ENCODE measurements at regions not wholly inside any gene's neighbourhood (a gene's known extent, or its start where the extent isn't known, plus 50 kb on each side); places are given as distances from the start of the nearest gene placed in this dataset.

DNA sequence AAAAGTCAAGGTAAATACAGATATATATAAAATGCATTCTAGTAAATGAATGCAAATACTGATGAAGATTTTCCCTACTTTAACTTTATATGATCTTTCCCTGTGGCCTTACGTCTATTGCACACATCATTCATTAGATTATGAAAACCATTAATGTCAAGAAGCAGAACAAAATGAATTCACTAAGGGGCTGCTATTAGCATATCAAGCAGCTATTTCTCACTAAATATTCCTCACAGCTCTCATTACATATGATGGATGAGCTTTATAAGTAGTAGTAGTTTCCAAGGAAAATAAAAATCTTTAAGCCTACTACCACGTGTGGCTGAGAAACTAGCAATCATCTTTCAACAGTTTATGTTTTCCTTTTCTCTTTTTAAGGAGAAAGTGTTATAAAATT lies 702.8 kb upstream of the SLC39A10 start:
- Histone ChIP-seq H3K4ac (ENCODE audit: low read depth in 1 of 2, low read length in 2 of 2) (no peak overlapping the region), H3K23ac (ENCODE audit: low read length in 2 of 2) (no peak overlapping the region), H2BK12ac (ENCODE audit: low read length in 2 of 2) (no peak overlapping the region), H3K9me3 (ENCODE audit: control insufficient read depth, low read length) (peaks cover 2% of the 10 kb centered on the region), H3K18ac (ENCODE audit: low read depth in 1 of 2, low read length in 2 of 2) (no peak overlapping the region), H3K27me3 (ENCODE audit: control insufficient read depth in 1 of 2, insufficient read depth in 1 of 2, low read length in 2 of 2) (no peaks in the 10 kb centered on the region), H2BK5ac (ENCODE audit: low read depth, low read length, poor library complexity, severe bottlenecking) (no peak overlapping the region), H3K36me3 (ENCODE audit: control insufficient read depth in 1 of 2, insufficient read depth in 2 of 2, low read depth in 1 of 2, low read length in 2 of 2) (no peaks in the 10 kb centered on the region), H3K14ac (ENCODE audit: low read length in 2 of 2) (no peak overlapping the region), H3K79me1 (replicated peaks; ENCODE audit: low read length, poor library complexity, severe bottlenecking) (no peaks in the 10 kb centered on the region), H2BK15ac (ENCODE audit: low read depth, poor library complexity, severe bottlenecking) (no peak overlapping the region), H3K27ac (ENCODE audit: low read length, poor library complexity, severe bottlenecking) (no peak overlapping the region), H3K4me2 (ENCODE audit: low read length, poor library complexity, severe bottlenecking) (no peak overlapping the region), H2AFZ (ENCODE audit: low read depth, low read length) (no peak overlapping the region), H2AK5ac (ENCODE audit: low read length, severe bottlenecking) (no peak overlapping the region), H3K9ac (ENCODE audit: low read length) (no peak overlapping the region), H4K8ac (ENCODE audit: low read length) (no peak overlapping the region), H4K91ac (ENCODE audit: low read length) (no peak overlapping the region), H3K4me1 (ENCODE audit: control insufficient read depth, insufficient read depth, low read depth, low read length) (no peaks in the 10 kb centered on the region), H2BK120ac (ENCODE audit: low read depth, low read length) (no peak overlapping the region), H3K4me3 (ENCODE audit: insufficient read depth in 1 of 2, low read depth in 1 of 2, low read length in 2 of 2) (no peak overlapping the region)
- no peak for DNase-seq
- 67% methylated on average over 1 of the region's 2 CpGs for WGBS

DNA sequence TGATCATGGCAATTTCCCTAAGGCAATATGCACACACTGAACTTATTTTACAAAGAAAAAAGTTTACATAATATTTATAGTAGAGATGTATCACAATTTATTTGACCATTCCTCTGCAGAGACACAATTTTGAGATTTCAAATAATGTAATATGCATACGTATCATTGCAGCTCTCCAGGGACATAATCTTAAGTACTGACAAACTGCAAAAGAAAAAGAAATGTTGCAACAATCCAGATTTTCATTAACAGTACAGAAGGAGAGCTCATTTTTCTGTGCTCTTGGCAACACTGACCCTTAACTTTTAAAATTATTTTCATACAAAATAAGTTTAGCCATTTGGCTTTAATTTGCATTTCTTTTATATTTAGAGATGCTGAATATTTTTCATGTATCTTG lies 710.2 kb upstream of the SLC39A10 start:
- Histone ChIP-seq H3K4ac (ENCODE audit: low read depth in 1 of 2, low read length in 2 of 2) (no peak overlapping the region), H3K27ac (ENCODE audit: low read length, poor library complexity, severe bottlenecking) (no peak overlapping the region), H3K36me3 (ENCODE audit: control insufficient read depth in 1 of 2, insufficient read depth in 2 of 2, low read depth in 1 of 2, low read length in 2 of 2) (no peaks in the 10 kb centered on the region), H3K9ac (ENCODE audit: low read length) (no peak overlapping the region), H3K9me3 (ENCODE audit: control insufficient read depth, low read length) (no peaks in the 10 kb centered on the region), H2BK120ac (ENCODE audit: low read depth, low read length) (no peak overlapping the region), H3K27me3 (ENCODE audit: control insufficient read depth in 1 of 2, insufficient read depth in 1 of 2, low read length in 2 of 2) (no peaks in the 10 kb centered on the region), H2BK12ac (ENCODE audit: low read length in 2 of 2) (no peak overlapping the region), H3K4me2 (ENCODE audit: low read length, poor library complexity, severe bottlenecking) (no peak overlapping the region), H2AK5ac (ENCODE audit: low read length, severe bottlenecking) (no peak overlapping the region), H3K23ac (ENCODE audit: low read length in 2 of 2) (no peak overlapping the region), H4K91ac (ENCODE audit: low read length) (no peak overlapping the region), H3K18ac (ENCODE audit: low read depth in 1 of 2, low read length in 2 of 2) (no peak overlapping the region), H2AFZ (ENCODE audit: low read depth, low read length) (no peak overlapping the region), H2BK5ac (ENCODE audit: low read depth, low read length, poor library complexity, severe bottlenecking) (no peak overlapping the region), H4K8ac (ENCODE audit: low read length) (no peak overlapping the region), H3K79me1 (replicated peaks; ENCODE audit: low read length, poor library complexity, severe bottlenecking) (no peaks in the 10 kb centered on the region), H3K14ac (ENCODE audit: low read length in 2 of 2) (no peak overlapping the region), H3K4me3 (ENCODE audit: insufficient read depth in 1 of 2, low read depth in 1 of 2, low read length in 2 of 2) (no peak overlapping the region), H3K4me1 (ENCODE audit: control insufficient read depth, insufficient read depth, low read depth, low read length) (no peaks in the 10 kb centered on the region), H2BK15ac (ENCODE audit: low read depth, poor library complexity, severe bottlenecking) (no peak overlapping the region)
- 100% methylated on average over 1 of the region's 1 CpG for WGBS
- DNase-seq = no peak

DNA sequence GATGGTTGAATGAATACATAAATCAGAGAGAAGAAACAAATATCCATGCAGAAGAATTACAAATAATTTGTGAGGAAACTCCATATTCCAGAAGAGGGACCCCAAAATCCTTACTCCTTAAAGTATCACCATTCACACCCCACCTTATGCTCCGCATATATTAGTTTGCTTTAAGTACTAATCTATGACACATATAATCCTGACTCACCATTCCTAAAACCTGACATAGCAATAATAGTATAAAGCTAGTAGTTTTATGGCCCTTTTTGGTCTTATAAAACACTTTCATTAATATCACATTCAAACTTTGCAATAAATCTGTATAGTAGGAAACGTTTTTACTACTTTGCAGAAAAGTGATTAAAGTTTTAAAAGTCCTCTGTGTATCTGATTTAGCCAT lies 719.0 kb upstream of the SLC39A10 start:
- Histone ChIP-seq H2BK120ac (ENCODE audit: low read depth, low read length) (no peak overlapping the region), H3K4me2 (ENCODE audit: low read length, poor library complexity, severe bottlenecking) (no peak overlapping the region), H4K8ac (ENCODE audit: low read length) (no peak overlapping the region), H2BK12ac (ENCODE audit: low read length in 2 of 2) (no peak overlapping the region), H2AK5ac (ENCODE audit: low read length, severe bottlenecking) (no peak overlapping the region), H3K4me1 (ENCODE audit: control insufficient read depth, insufficient read depth, low read depth, low read length) (no peaks in the 10 kb centered on the region), H3K23ac (ENCODE audit: low read length in 2 of 2) (no peak overlapping the region), H3K14ac (ENCODE audit: low read length in 2 of 2) (no peak overlapping the region), H3K4me3 (ENCODE audit: insufficient read depth in 1 of 2, low read depth in 1 of 2, low read length in 2 of 2) (no peak overlapping the region), H3K9ac (ENCODE audit: low read length) (no peak overlapping the region), H2BK5ac (ENCODE audit: low read depth, low read length, poor library complexity, severe bottlenecking) (no peak overlapping the region), H2AFZ (ENCODE audit: low read depth, low read length) (no peak overlapping the region), H3K36me3 (ENCODE audit: control insufficient read depth in 1 of 2, insufficient read depth in 2 of 2, low read depth in 1 of 2, low read length in 2 of 2) (no peaks in the 10 kb centered on the region), H3K18ac (ENCODE audit: low read depth in 1 of 2, low read length in 2 of 2) (no peak overlapping the region), H3K79me1 (replicated peaks; ENCODE audit: low read length, poor library complexity, severe bottlenecking) (no peaks in the 10 kb centered on the region), H2BK15ac (ENCODE audit: low read depth, poor library complexity, severe bottlenecking) (no peak overlapping the region), H4K91ac (ENCODE audit: low read length) (no peak overlapping the region), H3K9me3 (ENCODE audit: control insufficient read depth, low read length) (no peaks in the 10 kb centered on the region), H3K27me3 (ENCODE audit: control insufficient read depth in 1 of 2, insufficient read depth in 1 of 2, low read length in 2 of 2) (no peaks in the 10 kb centered on the region), H3K27ac (ENCODE audit: low read length, poor library complexity, severe bottlenecking) (no peak overlapping the region), H3K4ac (ENCODE audit: low read depth in 1 of 2, low read length in 2 of 2) (no peak overlapping the region)
- no peak for DNase-seq
- 90% methylated on average over 2 of the region's 2 CpGs for WGBS

GRCh38 chr2:194927489-194927888 lies 729.5 kb upstream of the SLC39A10 start:
- Histone ChIP-seq H3K14ac (ENCODE audit: low read length in 2 of 2) (no peak overlapping the region), H3K27ac (ENCODE audit: low read length, poor library complexity, severe bottlenecking) (no peak overlapping the region), H3K18ac (ENCODE audit: low read depth in 1 of 2, low read length in 2 of 2) (no peak overlapping the region), H3K9ac (ENCODE audit: low read length) (no peak overlapping the region), H2BK120ac (ENCODE audit: low read depth, low read length) (no peak overlapping the region), H3K36me3 (ENCODE audit: control insufficient read depth in 1 of 2, insufficient read depth in 2 of 2, low read depth in 1 of 2, low read length in 2 of 2) (no peaks in the 10 kb centered on the region), H3K23ac (ENCODE audit: low read length in 2 of 2) (no peak overlapping the region), H4K8ac (ENCODE audit: low read length) (no peak overlapping the region), H3K79me1 (replicated peaks; ENCODE audit: low read length, poor library complexity, severe bottlenecking) (no peaks in the 10 kb centered on the region), H3K9me3 (ENCODE audit: control insufficient read depth, low read length) (no peaks in the 10 kb centered on the region), H2AK5ac (ENCODE audit: low read length, severe bottlenecking) (no peak overlapping the region), H3K4me2 (ENCODE audit: low read length, poor library complexity, severe bottlenecking) (no peak overlapping the region), H2BK15ac (ENCODE audit: low read depth, poor library complexity, severe bottlenecking) (no peak overlapping the region), H4K91ac (ENCODE audit: low read length) (no peak overlapping the region), H3K4me1 (ENCODE audit: control insufficient read depth, insufficient read depth, low read depth, low read length) (no peaks in the 10 kb centered on the region), H3K4me3 (ENCODE audit: insufficient read depth in 1 of 2, low read depth in 1 of 2, low read length in 2 of 2) (no peak overlapping the region), H3K27me3 (ENCODE audit: control insufficient read depth in 1 of 2, insufficient read depth in 1 of 2, low read length in 2 of 2) (no peaks in the 10 kb centered on the region), H2BK12ac (ENCODE audit: low read length in 2 of 2) (no peak overlapping the region), H2AFZ (ENCODE audit: low read depth, low read length) (no peak overlapping the region), H2BK5ac (ENCODE audit: low read depth, low read length, poor library complexity, severe bottlenecking) (no peak overlapping the region), H3K4ac (ENCODE audit: low read depth in 1 of 2, low read length in 2 of 2) (no peak overlapping the region)
- WGBS = 85% methylated on average over 7 of the region's 7 CpGs
- DNase-seq = no peak
